ENCODE measurements at regions not wholly inside any gene's neighbourhood (a gene's known extent, or its start where the extent isn't known, plus 50 kb on each side); places are given as distances from the start of the nearest gene placed in this dataset.

DNA sequence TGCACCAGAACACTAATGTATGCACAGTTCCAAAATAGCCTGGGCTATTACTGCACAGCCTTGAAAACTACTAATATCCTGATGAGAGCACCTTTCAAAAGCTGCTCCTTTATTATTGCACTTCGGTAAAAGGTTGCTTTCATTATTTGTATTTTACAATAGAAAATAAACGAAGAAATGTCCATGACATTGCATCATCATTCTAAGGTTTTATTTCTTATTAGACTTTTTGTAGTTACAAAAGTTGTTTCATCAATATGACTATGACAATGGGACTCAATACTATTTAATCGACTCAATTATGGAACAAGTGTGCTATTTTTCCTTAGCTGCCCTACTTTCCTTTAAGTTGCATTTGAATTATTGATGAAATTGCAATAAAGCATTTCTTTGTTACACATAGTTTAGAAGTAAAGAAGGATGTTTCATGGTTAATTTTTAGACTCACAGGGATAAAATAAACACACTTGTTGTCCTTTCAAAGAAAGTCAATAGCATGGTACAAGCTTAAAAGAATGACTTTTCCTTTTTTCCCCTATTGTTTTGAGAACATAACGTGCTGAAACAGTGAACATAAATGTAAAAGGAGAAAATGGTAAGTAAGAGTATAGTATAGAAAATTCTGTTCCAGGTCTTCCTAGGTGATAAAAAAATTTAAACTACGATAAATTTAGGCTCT, 407.6 kb downstream of the BCAT1 start:
- Histone ChIP-seq H3K9me3 (ENCODE audit: control insufficient read depth in 2 of 3, insufficient read depth in 1 of 3, low read length in 3 of 3) (no peaks in the 10 kb centered on the region), H3K27ac (ENCODE audit: low read depth in 2 of 2, low read length in 2 of 2) (no peak overlapping the region), H3K27me3 (ENCODE audit: control insufficient read depth, insufficient read depth, low read length) (no peaks in the 10 kb centered on the region), H3K36me3 (ENCODE audit: control insufficient read depth in 2 of 3, insufficient read depth in 3 of 3, low read length in 3 of 3) (no peaks in the 10 kb centered on the region), H3K9ac (ENCODE audit: low read length in 3 of 3) (no peak overlapping the region), H3K4me1 (ENCODE audit: control insufficient read depth in 2 of 3, insufficient read depth in 2 of 3, low read depth in 1 of 3, low read length in 3 of 3) (peaks cover 0 to 5% (median 0%) of the 10 kb centered on the region in 3 donors), H3K4me3 (ENCODE audit: low read length in 3 of 3) (no peak overlapping the region)
- no peak for DNase-seq
- intact Hi-C loops (cut with DNase I) = no loop called here
- FAIRE-seq = no peak
- TF ChIP-seq CTCF (IDR thresholded peaks at IDR 0.05; ENCODE audit: borderline replicate concordance, extremely low read depth, insufficient read depth) = no peak

- Histone ChIP-seq H3K36me3 (ENCODE audit: control insufficient read depth in 2 of 3, insufficient read depth in 3 of 3, low read length in 3 of 3) (no peaks in the 10 kb centered on the region), H3K9me3 (ENCODE audit: control insufficient read depth in 2 of 3, insufficient read depth in 1 of 3, low read length in 3 of 3) (no peaks in the 10 kb centered on the region), H3K27ac (ENCODE audit: low read depth in 2 of 2, low read length in 2 of 2) (no peak overlapping the region), H3K27me3 (ENCODE audit: control insufficient read depth, insufficient read depth, low read length) (no peaks in the 10 kb centered on the region), H3K9ac (ENCODE audit: low read length in 3 of 3) (no peak overlapping the region), H3K4me3 (ENCODE audit: low read length in 3 of 3) (no peak overlapping the region), H3K4me1 (ENCODE audit: control insufficient read depth in 2 of 3, insufficient read depth in 2 of 3, low read depth in 1 of 3, low read length in 3 of 3) (peaks cover 0 to 5% (median 2%) of the 10 kb centered on the region in 3 donors)
- intact Hi-C loops (cut with DNase I) = no loop called here
- no peak for TF ChIP-seq CTCF (IDR thresholded peaks at IDR 0.05; ENCODE audit: borderline replicate concordance, extremely low read depth, insufficient read depth)
- FAIRE-seq (no peak), DNase-seq (no peak)
Measured at GRCh38 chr12:24539646-24540045, 409.3 kb downstream of the BCAT1 start.

DNA sequence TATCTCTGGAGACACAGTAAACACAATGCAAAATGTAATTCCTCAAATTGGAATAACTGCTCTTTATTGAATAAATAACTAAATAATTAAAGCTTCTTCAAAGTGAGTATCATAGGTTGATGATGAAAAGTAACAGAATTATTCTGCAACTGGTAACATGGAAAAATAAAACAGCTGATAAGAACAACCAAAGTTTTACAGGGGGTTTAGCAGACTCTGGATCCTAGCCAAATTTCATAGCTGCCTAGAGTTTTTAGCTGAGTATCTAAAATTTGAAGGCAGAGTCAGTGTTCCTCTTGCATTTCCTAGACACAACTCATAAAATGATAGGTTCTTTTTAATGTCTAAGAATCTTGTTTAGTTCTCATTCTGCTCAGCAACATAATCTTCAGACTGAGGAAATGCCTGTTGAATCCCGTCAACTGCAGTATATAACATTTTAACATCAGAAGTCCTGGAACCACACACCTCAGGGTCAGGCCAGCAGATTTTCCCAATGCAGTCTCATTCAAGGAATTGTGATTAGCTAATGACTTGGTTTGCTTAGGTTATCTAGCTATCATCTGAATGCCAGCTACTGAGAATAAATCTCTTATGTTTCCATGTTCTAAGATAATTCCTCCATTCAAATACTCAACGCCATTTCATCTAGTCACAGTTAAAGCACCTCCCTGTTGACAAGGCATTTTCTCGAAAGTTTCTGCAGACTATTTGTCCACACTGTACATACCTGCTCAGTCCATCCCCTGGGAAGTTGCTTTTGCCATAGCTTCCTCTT, 411.6 kb downstream of the BCAT1 start:
- peak in 1 of 5 donors; percentile 43 for DNase-seq
- H3K9me3 ChIP-seq (ENCODE audit: control insufficient read depth in 2 of 3, insufficient read depth in 1 of 3, low read length in 3 of 3) = no peaks in the 10 kb centered on the region
- no peak for FAIRE-seq
- peaks cover 0 to 5% (median 2%) of the 10 kb centered on the region in 3 donors for H3K4me1 ChIP-seq (ENCODE audit: control insufficient read depth in 2 of 3, insufficient read depth in 2 of 3, low read depth in 1 of 3, low read length in 3 of 3)
- peak overlapping the region in 1 of 2 donors; percentile 2 for H3K27ac ChIP-seq (ENCODE audit: low read depth in 2 of 2, low read length in 2 of 2)
- peak overlapping the region in 1 of 3 donors; percentile 32 for H3K4me3 ChIP-seq (ENCODE audit: low read length in 3 of 3)
- intact Hi-C loops (cut with DNase I) = no loop called here
- no peaks in the 10 kb centered on the region for H3K27me3 ChIP-seq (ENCODE audit: control insufficient read depth, insufficient read depth, low read length)
- TF ChIP-seq CTCF (IDR thresholded peaks at IDR 0.05; ENCODE audit: borderline replicate concordance, extremely low read depth, insufficient read depth) = no peak
- no peak overlapping the region for H3K9ac ChIP-seq (ENCODE audit: low read length in 3 of 3)
- no peaks in the 10 kb centered on the region for H3K36me3 ChIP-seq (ENCODE audit: control insufficient read depth in 2 of 3, insufficient read depth in 3 of 3, low read length in 3 of 3)

Measured in kidney (tissue), 13 donors.